Neural progenitor cell (in vitro differentiated cells): ENCODE measurements at regions not wholly inside any gene's neighbourhood (a gene's known extent, or its start where the extent isn't known, plus 50 kb on each side); places are given as distances from the start of the nearest gene placed in this dataset.

ENCODE experiments used
- DNase-seq: peaks from one replicate; pipeline ENCODE4 v3.0.0-alpha.2; 2016; ENCODE audit warnings: low spot score
- H2AFZ ChIP-seq: fragments of 200-600 bp; sonication (generic); replicated peaks from 2 replicates; pipeline ENCODE4 v1.6.1; 2016; ENCODE audit warnings: antibody characterized with exemption
- H3F3A ChIP-seq: fragments of 200-600 bp; sonication (generic); 2 replicates; pipeline ENCODE4 v1.6.1; 2016; ENCODE audit warnings: antibody characterized with exemption, low read depth
- H3K27ac ChIP-seq: fragments of 200-600 bp; sonication (generic); 2 replicates; pipeline ENCODE4 v1.5.1; 2016; ENCODE audit warnings: mild to moderate bottlenecking
- H3K27me3 ChIP-seq: fragments of 200-600 bp; sonication (generic); 2 replicates; pipeline ENCODE4 v1.6.1; 2016; ENCODE audit warnings: mild to moderate bottlenecking, moderate library complexity
- H3K36me3 ChIP-seq: fragments of 200-600 bp; sonication (generic); 2 replicates; pipeline ENCODE4 v1.5.1; 2016
- H3K4me1 ChIP-seq: fragments of 200-600 bp; sonication (generic); 2 replicates; pipeline ENCODE4 v1.6.1; 2016; ENCODE audit warnings: mixed run types
- H3K4me2 ChIP-seq: fragments of 200-600 bp; sonication (generic); 2 replicates; pipeline ENCODE4 v1.6.1; 2016
- H3K4me3 ChIP-seq: fragments of 200-600 bp; sonication (generic); 2 replicates; pipeline ENCODE4 v1.5.1; 2016
- H3K79me2 ChIP-seq: fragments of 200-600 bp; sonication (generic); 2 replicates; pipeline ENCODE4 v1.6.1; 2016; ENCODE audit warnings: low read depth
- H3K9ac ChIP-seq: fragments of 200-600 bp; sonication (generic); 2 replicates; pipeline ENCODE4 v1.6.1; 2016
- H3K9me3 ChIP-seq: fragments of 200-600 bp; sonication (generic); 2 replicates; pipeline ENCODE4 v1.5.1; 2016; ENCODE audit warnings: low read depth
- H4K20me1 ChIP-seq: fragments of 200-600 bp; sonication (generic); 2 replicates; pipeline ENCODE4 v1.6.1; 2016; ENCODE audit warnings: low read depth
- H3K27ac Mint-ChIP-seq: 3 replicates; pipeline ENCODE4 v1.8.0; 2021; ENCODE audit warnings: mixed read lengths
- H3K27me3 Mint-ChIP-seq: 2 replicates; pipeline ENCODE4 v1.8.0; 2022; ENCODE audit warnings: low read depth, mild to moderate bottlenecking, inconsistent platforms, moderate library complexity, mixed read lengths; ENCODE audit not compliant: insufficient read depth
- H3K36me3 Mint-ChIP-seq: 3 replicates; pipeline ENCODE4 v1.8.0; 2021; ENCODE audit warnings: mixed read lengths
- H3K4me1 Mint-ChIP-seq: 3 replicates; pipeline ENCODE4 v1.8.0; 2021; ENCODE audit warnings: mixed read lengths
- H3K4me3 Mint-ChIP-seq: 3 replicates; pipeline ENCODE4 v1.8.0; 2021; ENCODE audit warnings: mild to moderate bottlenecking, moderate library complexity, mixed read lengths
- H3K9me3 Mint-ChIP-seq: 3 replicates; pipeline ENCODE4 v1.8.0; 2020; ENCODE audit warnings: mixed read lengths
- EZH2 ChIP-seq: fragments of 200-600 bp; sonication (generic); IDR thresholded peaks from 2 replicates; pipeline ENCODE4 v1.6.1; 2017; ENCODE audit warnings: antibody characterized with exemption, mild to moderate bottlenecking, moderate library complexity
- EZH2phosphoT487 ChIP-seq: fragments of 200-600 bp; sonication (generic); IDR thresholded peaks from 2 replicates; pipeline ENCODE4 v1.6.1; 2017; ENCODE audit warnings: antibody characterized with exemption
- TF ChIP-seq, protein P1 (sequence below): fragments of 200-600 bp; sonication (generic); IDR thresholded peaks from 2 replicates; pipeline ENCODE4 v1.5.1; 2017; ENCODE audit warnings: antibody characterized with exemption, mild to moderate bottlenecking

DNA sequence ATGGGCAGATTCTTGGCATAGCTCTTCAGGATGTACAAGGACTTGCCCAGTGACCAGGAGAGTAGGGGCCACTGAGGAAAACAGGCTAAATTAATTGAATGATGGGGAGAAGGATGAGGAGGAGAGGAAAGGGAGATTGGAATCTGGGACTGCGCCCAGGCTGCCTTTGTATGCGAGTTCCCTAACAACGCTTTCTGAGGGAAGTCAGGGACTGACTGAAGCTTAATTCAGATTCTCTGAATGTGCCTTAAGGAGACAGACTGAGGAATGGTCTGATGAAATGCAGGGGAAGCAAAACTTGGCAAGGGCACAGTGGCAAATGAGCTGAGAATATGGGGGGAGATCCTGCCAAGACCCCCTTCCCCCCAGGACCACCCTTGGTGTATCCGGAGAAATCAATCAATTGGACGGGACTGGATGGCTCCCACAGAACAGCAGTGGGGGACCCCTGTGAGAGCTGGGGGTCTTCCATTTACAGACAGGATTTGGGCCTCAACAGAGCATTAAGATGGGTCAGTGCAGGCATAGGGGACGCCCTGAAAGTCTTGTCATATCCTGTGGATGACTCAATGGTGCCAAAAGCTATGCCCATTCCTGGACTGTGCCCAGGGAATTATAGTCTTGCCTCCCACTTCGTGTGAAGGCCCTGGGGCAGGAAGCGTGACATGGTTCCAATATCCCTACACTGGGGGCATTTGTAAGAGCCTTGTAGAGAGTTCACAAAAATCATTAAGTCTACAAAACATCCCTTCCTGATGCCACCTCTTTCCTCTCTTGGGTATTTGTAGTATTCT, 215.5 kb upstream of the TNC start:
- no peaks in the 10 kb centered on the region for H3K79me2 ChIP-seq
- H3K4me1 Mint-ChIP-seq: peaks cover 5% of the 10 kb centered on the region
- H3K4me3 Mint-ChIP-seq: no peak overlapping the region
- TF ChIP-seq EZH2phosphoT487 (no peak), EZH2 (no peak)
- TF ChIP-seq, protein P1, sequence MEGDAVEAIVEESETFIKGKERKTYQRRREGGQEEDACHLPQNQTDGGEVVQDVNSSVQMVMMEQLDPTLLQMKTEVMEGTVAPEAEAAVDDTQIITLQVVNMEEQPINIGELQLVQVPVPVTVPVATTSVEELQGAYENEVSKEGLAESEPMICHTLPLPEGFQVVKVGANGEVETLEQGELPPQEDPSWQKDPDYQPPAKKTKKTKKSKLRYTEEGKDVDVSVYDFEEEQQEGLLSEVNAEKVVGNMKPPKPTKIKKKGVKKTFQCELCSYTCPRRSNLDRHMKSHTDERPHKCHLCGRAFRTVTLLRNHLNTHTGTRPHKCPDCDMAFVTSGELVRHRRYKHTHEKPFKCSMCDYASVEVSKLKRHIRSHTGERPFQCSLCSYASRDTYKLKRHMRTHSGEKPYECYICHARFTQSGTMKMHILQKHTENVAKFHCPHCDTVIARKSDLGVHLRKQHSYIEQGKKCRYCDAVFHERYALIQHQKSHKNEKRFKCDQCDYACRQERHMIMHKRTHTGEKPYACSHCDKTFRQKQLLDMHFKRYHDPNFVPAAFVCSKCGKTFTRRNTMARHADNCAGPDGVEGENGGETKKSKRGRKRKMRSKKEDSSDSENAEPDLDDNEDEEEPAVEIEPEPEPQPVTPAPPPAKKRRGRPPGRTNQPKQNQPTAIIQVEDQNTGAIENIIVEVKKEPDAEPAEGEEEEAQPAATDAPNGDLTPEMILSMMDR: no peak
- H2AFZ ChIP-seq: no peak overlapping the region
- H3K27me3 ChIP-seq: no peaks in the 10 kb centered on the region
- no peaks in the 10 kb centered on the region for H3K36me3 ChIP-seq
- H3F3A ChIP-seq: no peaks in the 10 kb centered on the region
- no peak overlapping the region for H3K4me3 ChIP-seq
- H3K4me2 ChIP-seq: peak overlapping the region; percentile 18
- no peak overlapping the region for H3K9ac ChIP-seq
- DNase-seq: no peak
- no peaks in the 10 kb centered on the region for H3K27me3 Mint-ChIP-seq
- no peaks in the 10 kb centered on the region for H3K36me3 Mint-ChIP-seq
- no peak overlapping the region for H3K27ac Mint-ChIP-seq
- no peaks in the 10 kb centered on the region for H3K9me3 Mint-ChIP-seq
- H3K27ac ChIP-seq: no peak overlapping the region
- no peaks in the 10 kb centered on the region for H3K9me3 ChIP-seq
- no peaks in the 10 kb centered on the region for H4K20me1 ChIP-seq
- no peaks in the 10 kb centered on the region for H3K4me1 ChIP-seq

DNA sequence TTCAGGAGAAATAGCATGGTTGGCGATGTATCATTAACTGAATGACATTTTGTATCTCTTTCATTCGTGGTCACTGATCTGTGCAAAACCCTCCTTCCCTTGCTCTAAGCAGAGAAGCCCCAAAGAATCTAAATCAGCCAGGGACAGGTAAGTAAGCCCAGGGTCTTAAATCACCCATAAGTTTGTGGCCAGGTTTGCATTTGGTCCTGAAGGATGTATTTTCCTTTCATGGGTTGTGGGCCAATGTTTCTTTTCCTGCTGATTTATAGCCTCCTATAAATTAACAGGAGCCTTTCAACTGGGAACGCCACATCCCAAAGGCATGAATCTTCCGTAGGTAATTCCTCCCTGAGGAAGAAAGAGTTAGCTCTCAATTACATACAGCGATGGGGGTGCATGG, 217.5 kb upstream of the TNC start:
- H3K4me1 ChIP-seq: no peaks in the 10 kb centered on the region
- H3K27ac ChIP-seq: no peak overlapping the region
- H3K36me3 ChIP-seq: no peaks in the 10 kb centered on the region
- H3K4me2 ChIP-seq: no peak overlapping the region
- Mint-ChIP-seq H3K36me3 (no peaks in the 10 kb centered on the region), H3K9me3 (no peaks in the 10 kb centered on the region), H3K4me3 (no peak overlapping the region), H3K27ac (no peak overlapping the region), H3K4me1 (peaks cover 5% of the 10 kb centered on the region), H3K27me3 (no peaks in the 10 kb centered on the region)
- no peak overlapping the region for H3K4me3 ChIP-seq
- H3F3A ChIP-seq: no peaks in the 10 kb centered on the region
- H3K9me3 ChIP-seq: no peaks in the 10 kb centered on the region
- TF ChIP-seq, protein P1: no peak
- TF ChIP-seq EZH2phosphoT487 (no peak), EZH2 (no peak)
- H3K79me2 ChIP-seq: no peaks in the 10 kb centered on the region
- no peaks in the 10 kb centered on the region for H4K20me1 ChIP-seq
- H3K9ac ChIP-seq: no peak overlapping the region
- no peak overlapping the region for H2AFZ ChIP-seq
- H3K27me3 ChIP-seq: no peaks in the 10 kb centered on the region
- DNase-seq: no peak

DNA sequence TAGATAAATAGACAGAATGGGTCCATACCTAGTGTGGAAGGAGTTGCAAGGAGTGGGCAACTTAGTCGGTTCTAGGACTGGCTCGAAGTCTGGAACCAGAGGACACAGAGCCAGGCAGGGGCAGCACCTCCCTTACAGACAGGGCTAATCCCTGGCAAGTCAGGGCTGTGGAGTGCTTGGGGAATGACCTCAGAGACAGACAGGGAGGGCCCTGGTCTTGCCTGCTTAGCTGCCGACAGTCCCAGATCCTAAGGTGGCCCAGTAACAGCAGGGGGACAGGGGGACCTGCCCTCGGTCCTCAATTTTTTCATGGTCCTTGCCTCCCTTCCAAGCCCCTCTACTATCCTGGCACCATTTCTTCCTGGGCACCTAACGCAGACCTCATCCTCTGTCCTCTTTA, 222.4 kb upstream of the TNC start:
- no peak overlapping the region for H2AFZ ChIP-seq
- H3K36me3 ChIP-seq: no peaks in the 10 kb centered on the region
- no peaks in the 10 kb centered on the region for H3K9me3 ChIP-seq
- H3K4me1 ChIP-seq: no peaks in the 10 kb centered on the region
- no peak for DNase-seq
- no peaks in the 10 kb centered on the region for H3K9me3 Mint-ChIP-seq
- no peaks in the 10 kb centered on the region for H3F3A ChIP-seq
- no peaks in the 10 kb centered on the region for H4K20me1 ChIP-seq
- no peaks in the 10 kb centered on the region for H3K79me2 ChIP-seq
- no peaks in the 10 kb centered on the region for H3K36me3 Mint-ChIP-seq
- TF ChIP-seq, protein P1: no peak
- TF ChIP-seq EZH2phosphoT487: no peak
- TF ChIP-seq EZH2: no peak
- no peaks in the 10 kb centered on the region for H3K4me1 Mint-ChIP-seq
- H3K27me3 ChIP-seq: no peaks in the 10 kb centered on the region
- no peak overlapping the region for H3K27ac Mint-ChIP-seq
- H3K9ac ChIP-seq: no peak overlapping the region
- H3K4me3 Mint-ChIP-seq: no peak overlapping the region
- no peak overlapping the region for H3K27ac ChIP-seq
- H3K4me2 ChIP-seq: no peak overlapping the region
- no peak overlapping the region for H3K4me3 ChIP-seq
- H3K27me3 Mint-ChIP-seq: no peaks in the 10 kb centered on the region
